SK-N-SH treated with all-trans-retinoic acid at 6 μM for 48 hours (cell line): ENCODE measurements at regions not wholly inside any gene's neighbourhood (a gene's known extent, or its start where the extent isn't known, plus 50 kb on each side); places are given as distances from the start of the nearest gene placed in this dataset.

Experiments used
- ATAC-seq: fragments of 200-7000 bp; cut with Tn5 transposase; 3 replicates; pipeline ENCODE4 v1.9.1; 2020; ENCODE audit warnings: mild to moderate bottlenecking, moderate library complexity
- ARNTL ChIP-seq: fragments of 450-650 bp; formaldehyde crosslinking; IDR thresholded peaks from 2 replicates; pipeline ENCODE4 v1.5.0; 2020; ENCODE audit warnings: low read depth, mild to moderate bottlenecking, moderate library complexity, borderline replicate concordance
- BACH2 ChIP-seq: fragments of 250-450 bp; sonication (Bioruptor Pico); IDR thresholded peaks from 2 replicates; pipeline ENCODE4 v1.9.0; 2021; ENCODE audit warnings: mild to moderate bottlenecking, borderline replicate concordance
- CSDC2 ChIP-seq: fragments of 250-450 bp; sonication (Bioruptor Pico); IDR thresholded peaks from 2 replicates; pipeline ENCODE4 v1.5.0; 2020; ENCODE audit warnings: mild to moderate bottlenecking, moderate library complexity
- CSRNP3 ChIP-seq: fragments of 250-450 bp; sonication (Bioruptor Pico); IDR thresholded peaks from 2 replicates; pipeline ENCODE4 v1.5.1; 2021; ENCODE audit warnings: mild to moderate bottlenecking, moderate library complexity
- ESRRG ChIP-seq: fragments of 250-450 bp; sonication (Bioruptor Pico); IDR thresholded peaks from 2 replicates; pipeline ENCODE4 v1.6.1; 2021; ENCODE audit warnings: mild to moderate bottlenecking
- GLIS3 ChIP-seq: fragments of 250-450 bp; sonication (Bioruptor Pico); IDR thresholded peaks from 2 replicates; pipeline ENCODE4 v1.5.0; 2020; ENCODE audit warnings: mild to moderate bottlenecking, moderate library complexity
- ISL1 ChIP-seq: fragments of 250-450 bp; sonication (Bioruptor Pico); IDR thresholded peaks from 2 replicates; pipeline ENCODE4 v2.1.2; 2022; ENCODE audit warnings: mild to moderate bottlenecking, moderate library complexity
- OSR1 ChIP-seq: fragments of 250-450 bp; sonication (Bioruptor Pico); IDR thresholded peaks from 2 replicates; pipeline ENCODE4 v1.8.0; 2022; ENCODE audit warnings: moderate library complexity, mild to moderate bottlenecking, inconsistent platforms
- PATZ1 ChIP-seq: fragments of 250-450 bp; sonication (Bioruptor Pico); IDR thresholded peaks from 2 replicates; pipeline ENCODE4 v1.8.0; 2020; ENCODE audit warnings: mild to moderate bottlenecking, moderate library complexity, borderline replicate concordance
- RARB ChIP-seq: fragments of 250-450 bp; sonication (Bioruptor Pico); IDR thresholded peaks from 2 replicates; pipeline ENCODE4 v1.8.0; 2021; ENCODE audit warnings: mild to moderate bottlenecking, moderate library complexity
- SNAI2 ChIP-seq: fragments of 250-450 bp; sonication (Bioruptor Pico); IDR thresholded peaks from 2 replicates; pipeline ENCODE4 v1.5.0; 2020; ENCODE audit warnings: mild to moderate bottlenecking, moderate library complexity
- TCF4 ChIP-seq: fragments of 250-450 bp; sonication (Bioruptor Pico); IDR thresholded peaks from 2 replicates; pipeline ENCODE4 v1.8.0; 2021; ENCODE audit warnings: mild to moderate bottlenecking, moderate library complexity, borderline replicate concordance
- TOX ChIP-seq: fragments of 250-450 bp; sonication (Bioruptor Pico); IDR thresholded peaks from 2 replicates; pipeline ENCODE4 v1.8.0; 2021; ENCODE audit warnings: mild to moderate bottlenecking, moderate library complexity, borderline replicate concordance
- TSHZ2 ChIP-seq: fragments of 250-450 bp; sonication (Bioruptor Pico); IDR thresholded peaks from 2 replicates; pipeline ENCODE4 v1.5.0; 2020; ENCODE audit warnings: mild to moderate bottlenecking, moderate library complexity
- ZC3H10 ChIP-seq: fragments of 250-450 bp; sonication (Bioruptor Pico); IDR thresholded peaks from 2 replicates; pipeline ENCODE4 v1.5.1; 2021; ENCODE audit warnings: mild to moderate bottlenecking, moderate library complexity
- ZFP3 ChIP-seq: fragments of 250-450 bp; sonication (Bioruptor Pico); IDR thresholded peaks from 2 replicates; pipeline ENCODE4 v1.5.0; 2020; ENCODE audit warnings: mild to moderate bottlenecking, moderate library complexity
- ZFP30 ChIP-seq: fragments of 450-650 bp; formaldehyde crosslinking; IDR thresholded peaks from 2 replicates; pipeline ENCODE4 v1.5.0; 2022; ENCODE audit warnings: mild to moderate bottlenecking, moderate library complexity
- ZNF565 ChIP-seq: fragments of 450-650 bp; formaldehyde crosslinking; conservative IDR thresholded peaks from 2 replicates; pipeline ENCODE4 v1.5.0; 2020; ENCODE audit warnings: low read depth, mild to moderate bottlenecking, moderate library complexity
- ZNF70 ChIP-seq: fragments of 450-650 bp; formaldehyde crosslinking; IDR thresholded peaks from 2 replicates; pipeline ENCODE4 v1.5.0; 2020; ENCODE audit warnings: mild to moderate bottlenecking, moderate library complexity
- ZNF8 ChIP-seq: fragments of 450-650 bp; formaldehyde crosslinking; IDR thresholded peaks from 2 replicates; pipeline ENCODE4 v1.5.0; 2020; ENCODE audit warnings: mild to moderate bottlenecking, moderate library complexity
- TF ChIP-seq, protein P1 (sequence below): fragments of 250-450 bp; sonication (Bioruptor Pico); IDR thresholded peaks from 2 replicates; pipeline ENCODE4 v1.8.0; 2021; ENCODE audit warnings: low read depth, mild to moderate bottlenecking, moderate library complexity, borderline replicate concordance
- TF ChIP-seq, protein P2 (sequence below): fragments of 250-450 bp; sonication (Bioruptor Pico); IDR thresholded peaks from 2 replicates; pipeline ENCODE4 v1.5.1; 2020; ENCODE audit warnings: low read depth, mild to moderate bottlenecking, moderate library complexity

GRCh38 chr20:52904837-52905236 lies 67.3 kb upstream of the TSHZ2 start (continued):
- TF ChIP-seq TSHZ2 (CRISPR knock-in tag) (no peak), CSDC2 (CRISPR knock-in tag) (no peak)

DNA sequence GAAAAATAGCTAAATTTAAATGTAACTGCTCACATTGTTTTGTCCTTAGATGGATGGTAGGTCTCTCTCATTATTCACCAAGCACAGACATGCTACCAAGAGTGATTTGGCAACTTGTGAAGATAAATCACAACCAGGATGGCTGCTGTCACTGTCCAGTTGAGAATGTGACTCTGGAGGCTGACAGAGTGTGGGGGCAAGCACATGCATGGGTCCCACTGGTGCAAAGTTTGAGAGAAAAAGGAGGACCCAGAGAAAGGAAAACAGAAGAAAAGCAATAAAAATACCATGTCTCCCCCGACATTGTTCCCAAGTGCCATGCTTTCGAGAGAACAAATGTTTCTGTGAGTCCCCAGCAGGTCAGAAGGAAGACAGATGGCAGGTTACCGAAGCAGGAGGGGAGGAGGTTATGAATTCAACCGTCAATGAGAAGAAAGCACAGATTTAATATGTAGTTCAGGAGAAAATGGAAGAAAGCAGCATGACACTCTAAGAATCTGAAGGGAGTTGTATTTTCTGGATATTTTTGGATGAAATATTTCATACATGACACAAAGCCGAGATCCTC lies 73.0 kb upstream of the TSHZ2 start:
- ATAC-seq: no peak
- TF ChIP-seq GLIS3 (CRISPR knock-in tag) (no peak), ZNF70 (no peak), SNAI2 (CRISPR knock-in tag) (no peak), RARB (CRISPR knock-in tag) (no peak)

GRCh38 chr20:52896348-52896747 lies 75.8 kb upstream of the TSHZ2 start:
- TF ChIP-seq ZC3H10 (no peak), ESRRG (CRISPR knock-in tag) (no peak), CSDC2 (CRISPR knock-in tag) (no peak), GLIS3 (CRISPR knock-in tag) (no peak), ZFP3 (CRISPR knock-in tag) (no peak), TCF4 (CRISPR knock-in tag) (no peak), RARB (CRISPR knock-in tag) (no peak), OSR1 (CRISPR knock-in tag) (no peak), ZNF565 (CRISPR knock-in tag) (no peak), TOX (CRISPR knock-in tag) (no peak), ZNF70 (no peak), ZFP30 (CRISPR knock-in tag) (no peak), ARNTL (CRISPR knock-in tag) (no peak)
- TF ChIP-seq, protein P1, sequence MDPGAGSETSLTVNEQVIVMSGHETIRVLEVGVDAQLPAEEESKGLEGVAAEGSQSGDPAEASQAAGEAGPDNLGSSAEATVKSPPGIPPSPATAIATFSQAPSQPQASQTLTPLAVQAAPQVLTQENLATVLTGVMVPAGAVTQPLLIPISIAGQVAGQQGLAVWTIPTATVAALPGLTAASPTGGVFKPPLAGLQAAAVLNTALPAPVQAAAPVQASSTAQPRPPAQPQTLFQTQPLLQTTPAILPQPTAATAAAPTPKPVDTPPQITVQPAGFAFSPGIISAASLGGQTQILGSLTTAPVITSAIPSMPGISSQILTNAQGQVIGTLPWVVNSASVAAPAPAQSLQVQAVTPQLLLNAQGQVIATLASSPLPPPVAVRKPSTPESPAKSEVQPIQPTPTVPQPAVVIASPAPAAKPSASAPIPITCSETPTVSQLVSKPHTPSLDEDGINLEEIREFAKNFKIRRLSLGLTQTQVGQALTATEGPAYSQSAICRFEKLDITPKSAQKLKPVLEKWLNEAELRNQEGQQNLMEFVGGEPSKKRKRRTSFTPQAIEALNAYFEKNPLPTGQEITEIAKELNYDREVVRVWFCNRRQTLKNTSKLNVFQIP (CRISPR knock-in tag): no peak
- no peak for ATAC-seq

DNA sequence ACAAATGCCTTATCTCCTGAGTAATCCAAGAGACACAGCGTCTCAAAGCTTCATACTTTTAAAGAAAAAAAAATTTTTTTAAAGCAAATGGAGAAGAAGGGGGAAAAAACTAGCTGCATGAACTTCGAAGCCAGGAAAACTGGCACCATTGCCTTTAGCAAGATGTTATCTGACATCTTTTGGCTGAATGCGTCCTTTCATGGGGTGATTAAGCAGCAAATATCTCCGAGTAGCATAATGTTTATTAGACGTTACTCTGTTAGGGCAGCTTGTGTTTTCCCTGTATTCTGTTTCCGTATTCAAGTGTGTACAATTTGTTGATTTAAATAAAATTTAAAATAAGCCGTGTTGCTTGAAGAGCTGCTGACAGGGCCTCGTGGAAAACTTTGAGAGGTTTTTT lies 76.5 kb upstream of the TSHZ2 start:
- no peak for ATAC-seq
- no peak for TF ChIP-seq PATZ1
- no peak for TF ChIP-seq ZNF565 (CRISPR knock-in tag)
- TF ChIP-seq ZC3H10: no peak
- TF ChIP-seq BACH2 (CRISPR knock-in tag): no peak
- TF ChIP-seq TSHZ2 (CRISPR knock-in tag): no peak
- TF ChIP-seq CSRNP3 (CRISPR knock-in tag): no peak
- no peak for TF ChIP-seq ESRRG (CRISPR knock-in tag)
- TF ChIP-seq ZNF70: no peak
- TF ChIP-seq OSR1 (CRISPR knock-in tag): no peak
- TF ChIP-seq SNAI2 (CRISPR knock-in tag): no peak
- no peak for TF ChIP-seq ZNF8 (CRISPR knock-in tag)
- TF ChIP-seq TOX (CRISPR knock-in tag): no peak
- no peak for TF ChIP-seq ZFP3 (CRISPR knock-in tag)
- TF ChIP-seq, protein P2, sequence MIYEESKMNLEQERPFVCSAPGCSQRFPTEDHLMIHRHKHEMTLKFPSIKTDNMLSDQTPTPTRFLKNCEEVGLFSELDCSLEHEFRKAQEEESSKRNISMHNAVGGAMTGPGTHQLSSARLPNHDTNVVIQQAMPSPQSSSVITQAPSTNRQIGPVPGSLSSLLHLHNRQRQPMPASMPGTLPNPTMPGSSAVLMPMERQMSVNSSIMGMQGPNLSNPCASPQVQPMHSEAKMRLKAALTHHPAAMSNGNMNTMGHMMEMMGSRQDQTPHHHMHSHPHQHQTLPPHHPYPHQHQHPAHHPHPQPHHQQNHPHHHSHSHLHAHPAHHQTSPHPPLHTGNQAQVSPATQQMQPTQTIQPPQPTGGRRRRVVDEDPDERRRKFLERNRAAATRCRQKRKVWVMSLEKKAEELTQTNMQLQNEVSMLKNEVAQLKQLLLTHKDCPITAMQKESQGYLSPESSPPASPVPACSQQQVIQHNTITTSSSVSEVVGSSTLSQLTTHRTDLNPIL (CRISPR knock-in tag): no peak
- no peak for TF ChIP-seq CSDC2 (CRISPR knock-in tag)
- TF ChIP-seq ARNTL (CRISPR knock-in tag): no peak
- TF ChIP-seq GLIS3 (CRISPR knock-in tag): no peak
- no peak for TF ChIP-seq ISL1 (CRISPR knock-in tag)
- no peak for TF ChIP-seq TCF4 (CRISPR knock-in tag)
